Suprapubic skin (tissue), 4 donors: ENCODE measurements at regions not wholly inside any gene's neighbourhood (a gene's known extent, or its start where the extent isn't known, plus 50 kb on each side); places are given as distances from the start of the nearest gene placed in this dataset.
"Not testable (repeated sequence)": the region's sequence is repeated elsewhere in the genome, so short reads cannot be mapped to it uniquely, and the experiment has no call there.

Experiments
- DNase-seq, 2 donors: peaks; one replicate each; pipeline ENCODE4 v3.0.0-alpha.2; 2019; ENCODE audit warnings: low spot score in 2 of 2
- H3K27ac ChIP-seq: fragments of 200-600 bp; sonication (generic); one replicate; pipeline ENCODE4 v1.5.1; 2019
- H3K27me3 ChIP-seq: fragments of 200-600 bp; sonication (generic); one replicate; pipeline ENCODE4 v1.5.1; 2019
- H3K36me3 ChIP-seq: fragments of 200-600 bp; sonication (generic); one replicate; pipeline ENCODE4 v1.5.1; 2019
- H3K4me1 ChIP-seq: fragments of 200-600 bp; sonication (generic); one replicate; pipeline ENCODE4 v1.5.1; 2019
- H3K4me3 ChIP-seq: fragments of 200-600 bp; sonication (generic); one replicate; pipeline ENCODE4 v1.5.1; 2019; ENCODE audit warnings: mild to moderate bottlenecking
- H3K9me3 ChIP-seq: fragments of 200-600 bp; sonication (generic); one replicate; pipeline ENCODE4 v1.5.1; 2019
- EP300 ChIP-seq: sonication (generic); formaldehyde crosslinking; IDR thresholded peaks from one replicate; pipeline ENCODE4 v1.6.1; 2017; ENCODE audit warnings: antibody characterized with exemption
- POLR2A ChIP-seq, 2 donors: fragments of 450-650 bp; IDR thresholded peaks; one replicate each; pipeline ENCODE4 v1.6.1; 2017; ENCODE audit warnings: antibody characterized with exemption in 2 of 2, mild to moderate bottlenecking in 2 of 2, moderate library complexity in 2 of 2
- POLR2AphosphoS5 ChIP-seq, 3 donors: sonication (generic); formaldehyde crosslinking; IDR thresholded peaks; one replicate each; pipeline ENCODE4 v1.6.1; 2017; ENCODE audit warnings: antibody characterized with exemption in 3 of 3
- WGBS: methylation state at CpG from one replicate; pipeline ENCODE4 v1.1.5; 2018; 5-methylcytosine and 5-hydroxymethylcytosine counted together
- TF ChIP-seq, protein P1 (sequence below), 2 donors: fragments of 200-600 bp in 1 of 2; fragments of 450-650 bp in 1 of 2; sonication (generic) in 1 of 2; IDR thresholded peaks; one replicate each; pipeline ENCODE4 v1.5.1; 2016 to 2019; ENCODE audit warnings: antibody characterized with exemption in 2 of 2, mild to moderate bottlenecking in 1 of 2, moderate library complexity in 1 of 2

DNA sequence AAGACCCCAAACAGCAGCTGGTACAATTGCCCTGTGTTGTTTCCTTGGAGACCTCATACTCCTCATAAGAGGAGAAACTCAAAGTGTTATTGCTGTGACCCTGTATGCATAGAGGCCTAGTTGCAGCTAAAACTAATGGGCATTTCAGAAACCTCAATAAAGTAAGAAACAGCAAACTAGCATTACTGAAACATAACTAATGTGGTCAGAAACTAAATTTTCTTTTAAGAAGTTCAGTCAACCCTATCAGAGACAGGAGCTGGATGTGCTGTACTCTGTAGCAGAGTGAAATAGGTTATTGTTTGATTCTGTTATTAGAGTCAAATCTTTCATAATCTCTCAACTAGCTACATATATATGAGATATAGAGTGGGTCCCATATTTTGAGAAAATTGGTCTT, 257.5 kb upstream of the IRS4 start:
- H3K9me3 ChIP-seq: no peaks in the 10 kb centered on the region
- H3K4me1 ChIP-seq: no peaks in the 10 kb centered on the region
- no peak overlapping the region for H3K4me3 ChIP-seq
- H3K27ac ChIP-seq: no peak overlapping the region
- no peaks in the 10 kb centered on the region for H3K27me3 ChIP-seq
- DNase-seq: no peak
- no peak for TF ChIP-seq POLR2AphosphoS5 (IDR thresholded peaks at IDR 0.05)
- no peak for TF ChIP-seq EP300
- TF ChIP-seq, protein P1, sequence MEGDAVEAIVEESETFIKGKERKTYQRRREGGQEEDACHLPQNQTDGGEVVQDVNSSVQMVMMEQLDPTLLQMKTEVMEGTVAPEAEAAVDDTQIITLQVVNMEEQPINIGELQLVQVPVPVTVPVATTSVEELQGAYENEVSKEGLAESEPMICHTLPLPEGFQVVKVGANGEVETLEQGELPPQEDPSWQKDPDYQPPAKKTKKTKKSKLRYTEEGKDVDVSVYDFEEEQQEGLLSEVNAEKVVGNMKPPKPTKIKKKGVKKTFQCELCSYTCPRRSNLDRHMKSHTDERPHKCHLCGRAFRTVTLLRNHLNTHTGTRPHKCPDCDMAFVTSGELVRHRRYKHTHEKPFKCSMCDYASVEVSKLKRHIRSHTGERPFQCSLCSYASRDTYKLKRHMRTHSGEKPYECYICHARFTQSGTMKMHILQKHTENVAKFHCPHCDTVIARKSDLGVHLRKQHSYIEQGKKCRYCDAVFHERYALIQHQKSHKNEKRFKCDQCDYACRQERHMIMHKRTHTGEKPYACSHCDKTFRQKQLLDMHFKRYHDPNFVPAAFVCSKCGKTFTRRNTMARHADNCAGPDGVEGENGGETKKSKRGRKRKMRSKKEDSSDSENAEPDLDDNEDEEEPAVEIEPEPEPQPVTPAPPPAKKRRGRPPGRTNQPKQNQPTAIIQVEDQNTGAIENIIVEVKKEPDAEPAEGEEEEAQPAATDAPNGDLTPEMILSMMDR (IDR thresholded peaks at IDR 0.05): no peak
- no peak for TF ChIP-seq POLR2A (IDR thresholded peaks at IDR 0.05)
- H3K36me3 ChIP-seq: no peaks in the 10 kb centered on the region

DNA sequence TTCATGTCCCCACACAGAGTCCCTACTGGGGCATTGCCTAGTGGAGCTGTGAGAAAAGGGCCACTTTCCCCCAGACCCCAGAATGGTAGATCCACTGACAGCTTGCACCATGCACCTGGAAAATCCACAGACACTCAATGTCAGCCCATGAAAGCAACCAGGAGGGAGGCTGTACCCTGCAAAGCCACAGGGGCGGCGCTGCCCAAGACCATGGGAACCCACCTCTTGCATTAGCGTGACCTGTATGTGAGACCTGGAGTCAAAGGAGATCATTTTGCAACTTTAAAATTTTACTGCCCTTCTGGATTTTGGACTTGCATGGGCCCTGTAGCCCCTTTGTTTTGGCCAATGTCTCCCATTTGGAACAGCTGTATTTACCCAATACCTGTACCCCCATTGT, 236.5 kb upstream of the IRS4 start:
- not testable (repeated sequence) for H3K9me3 ChIP-seq, H3K4me3 ChIP-seq, H3K27ac ChIP-seq, H3K27me3 ChIP-seq, H3K4me1 ChIP-seq, DNase-seq, H3K36me3 ChIP-seq
- WGBS: 58% methylated on average over 3 of the region's 3 CpGs

DNA sequence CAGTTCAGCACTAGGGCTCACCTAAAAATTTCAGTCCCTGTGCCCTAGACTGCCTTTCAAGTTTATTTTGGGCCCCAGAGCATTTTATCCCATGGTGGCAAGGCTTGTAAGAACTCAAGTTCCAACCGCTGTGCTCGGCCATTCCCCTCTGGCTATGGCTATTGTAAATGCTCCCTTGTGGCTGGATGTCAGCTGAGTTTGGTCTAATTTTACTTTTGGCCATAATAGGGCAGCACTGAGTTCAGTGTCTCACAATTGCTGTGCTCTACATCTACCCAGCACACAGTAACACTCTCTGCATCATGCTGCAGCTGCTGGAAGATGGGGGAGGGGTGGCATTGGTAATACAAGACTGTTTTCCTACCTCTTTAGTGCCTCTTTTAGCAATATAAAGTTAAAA, 210.8 kb upstream of the IRS4 start:
- TF ChIP-seq EP300 (no peak), POLR2AphosphoS5 (IDR thresholded peaks at IDR 0.05) (no peak), POLR2A (IDR thresholded peaks at IDR 0.05) (no peak)
- TF ChIP-seq, protein P1 (IDR thresholded peaks at IDR 0.05): no peak
- Histone ChIP-seq H3K4me3 (no peak overlapping the region), H3K9me3 (no peaks in the 10 kb centered on the region), H3K27ac (no peak overlapping the region), H3K27me3 (no peaks in the 10 kb centered on the region), H3K4me1 (no peaks in the 10 kb centered on the region), H3K36me3 (no peaks in the 10 kb centered on the region)
- 77% methylated on average over 2 of the region's 2 CpGs for WGBS
- DNase-seq: no peak

DNA sequence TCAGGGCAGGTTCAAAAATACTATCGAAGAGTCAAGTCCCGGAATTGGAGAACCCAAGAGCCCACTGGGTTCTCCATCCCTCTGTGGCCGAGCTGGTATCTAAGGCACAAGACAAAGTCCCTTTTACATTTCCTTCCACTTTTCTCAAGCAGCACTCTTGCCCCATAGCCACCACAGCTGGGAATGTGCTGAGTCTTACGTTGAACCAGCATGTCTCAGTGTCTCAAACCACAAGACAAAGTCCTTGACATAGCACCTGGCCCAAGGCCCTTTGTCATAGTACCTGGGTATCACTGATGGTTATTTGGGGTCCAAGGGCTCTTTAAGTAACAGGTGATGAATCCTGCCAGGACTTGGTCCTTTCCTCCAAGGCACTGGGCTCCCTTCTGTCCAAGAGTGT, 210.2 kb upstream of the IRS4 start:
- no peak overlapping the region for H3K27ac ChIP-seq
- H3K36me3 ChIP-seq: no peaks in the 10 kb centered on the region
- no peak for DNase-seq
- H3K27me3 ChIP-seq: no peaks in the 10 kb centered on the region
- TF ChIP-seq, protein P1 (IDR thresholded peaks at IDR 0.05): no peak
- no peak for TF ChIP-seq POLR2A (IDR thresholded peaks at IDR 0.05)
- no peak for TF ChIP-seq EP300
- TF ChIP-seq POLR2AphosphoS5 (IDR thresholded peaks at IDR 0.05): no peak
- 68% methylated on average over 4 of the region's 4 CpGs for WGBS
- no peaks in the 10 kb centered on the region for H3K9me3 ChIP-seq
- no peak overlapping the region for H3K4me3 ChIP-seq
- no peaks in the 10 kb centered on the region for H3K4me1 ChIP-seq

DNA sequence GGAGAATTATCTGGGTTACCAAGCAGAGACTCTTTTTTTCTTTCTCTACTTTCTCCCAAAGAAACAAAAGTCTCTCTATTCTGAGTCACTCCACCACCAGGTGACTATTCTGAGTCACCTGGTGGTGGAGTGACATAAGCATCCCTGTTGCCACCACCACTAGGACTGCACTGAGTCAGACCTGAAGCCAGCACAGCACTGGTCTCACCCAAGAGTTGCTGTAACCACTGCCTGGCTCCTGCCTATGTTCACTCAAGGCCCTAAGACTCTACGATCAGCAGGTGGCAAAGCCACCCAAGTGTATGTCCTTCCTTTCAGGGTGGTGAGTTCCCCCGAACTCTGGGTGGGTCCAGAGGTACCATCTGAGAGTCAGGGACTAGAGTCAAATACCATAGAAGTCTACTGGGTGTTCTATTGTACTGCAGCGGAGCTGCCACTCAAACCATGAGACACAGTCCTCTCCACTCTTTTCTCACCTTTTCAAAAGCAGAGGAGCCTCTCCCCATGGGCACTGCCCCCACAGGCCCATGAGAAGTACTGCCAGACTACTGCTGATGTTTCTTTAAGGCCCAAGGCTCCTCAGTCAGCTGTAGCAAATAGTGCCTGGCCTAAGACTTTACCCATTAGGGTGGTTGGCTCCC, 209.6 kb upstream of the IRS4 start:
- Histone ChIP-seq H3K4me1 (no peaks in the 10 kb centered on the region), H3K4me3 (no peak overlapping the region), H3K27me3 (no peaks in the 10 kb centered on the region), H3K36me3 (no peaks in the 10 kb centered on the region), H3K9me3 (no peaks in the 10 kb centered on the region), H3K27ac (no peak overlapping the region)
- TF ChIP-seq POLR2A (IDR thresholded peaks at IDR 0.05) (no peak), EP300 (no peak), POLR2AphosphoS5 (IDR thresholded peaks at IDR 0.05) (no peak)
- TF ChIP-seq, protein P1 (IDR thresholded peaks at IDR 0.05): no peak
- WGBS: 90% methylated on average over 1 of the region's 3 CpGs
- DNase-seq: no peak

DNA sequence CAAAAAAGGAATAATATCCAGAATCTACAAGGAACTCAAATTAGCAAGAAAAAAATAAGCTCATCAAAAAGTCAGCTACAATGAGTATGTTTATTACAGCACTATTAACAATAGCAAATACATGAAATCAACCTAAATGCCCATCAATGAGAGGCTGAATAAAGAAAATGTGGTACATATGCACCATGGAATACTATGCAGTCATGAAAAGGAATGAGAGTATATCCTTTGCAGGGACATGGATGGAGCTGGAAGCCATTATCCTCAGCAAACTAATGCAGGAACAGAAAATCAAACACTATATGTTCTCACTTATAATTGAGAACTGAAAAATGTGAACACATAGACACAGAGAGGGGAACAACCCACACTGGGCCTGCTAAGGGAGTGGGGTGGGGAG, 178.4 kb upstream of the IRS4 start:
- TF ChIP-seq, protein P1 (IDR thresholded peaks at IDR 0.05): no peak
- TF ChIP-seq POLR2A (IDR thresholded peaks at IDR 0.05) (no peak), EP300 (no peak), POLR2AphosphoS5 (IDR thresholded peaks at IDR 0.05) (no peak)
- no peaks in the 10 kb centered on the region for H3K36me3 ChIP-seq
- no peak for DNase-seq
- no peaks in the 10 kb centered on the region for H3K27me3 ChIP-seq
- H3K9me3 ChIP-seq: no peaks in the 10 kb centered on the region
- no peak overlapping the region for H3K4me3 ChIP-seq
- H3K27ac ChIP-seq: no peak overlapping the region
- H3K4me1 ChIP-seq: no peaks in the 10 kb centered on the region

DNA sequence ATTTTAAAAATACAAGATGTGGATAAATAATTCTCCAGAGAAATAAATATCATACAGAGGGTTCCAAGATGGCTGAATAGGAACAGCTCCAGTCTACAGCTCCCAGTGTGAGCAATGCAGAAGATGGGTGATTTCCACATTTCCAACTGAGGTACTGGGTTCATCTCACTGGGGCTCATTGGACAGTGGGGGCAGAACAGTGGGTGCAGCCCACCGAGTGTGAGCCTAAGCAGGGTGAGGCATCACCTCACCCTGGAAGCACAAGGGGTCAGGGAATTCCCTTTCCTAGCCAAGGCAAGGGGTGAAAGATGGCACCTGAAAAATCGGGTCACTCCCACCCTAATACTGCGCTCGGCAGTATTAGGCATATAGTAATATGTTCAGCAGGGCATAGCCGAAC, 167.5 kb upstream of the IRS4 start:
- not testable (repeated sequence) for DNase-seq, H3K27me3 ChIP-seq, H3K9me3 ChIP-seq, H3K4me3 ChIP-seq, H3K4me1 ChIP-seq, H3K36me3 ChIP-seq, H3K27ac ChIP-seq
- WGBS: 78% methylated on average over 5 of the region's 5 CpGs
